H1 (cell line): ENCODE measurements at regions not wholly inside any gene's neighbourhood (a gene's known extent, or its start where the extent isn't known, plus 50 kb on each side); places are given as distances from the start of the nearest gene placed in this dataset.
"Not testable (repeated sequence)": the region's sequence is repeated elsewhere in the genome, so short reads cannot be mapped to it uniquely, and the experiment has no call there.

Source experiments
- CTCF ChIA-PET: fragments of 300-600 bp; sonication (Branson Sonifier 250); formaldehyde crosslinking; loops from one replicate; lab custom pipeline; 2021; ENCODE audit not compliant: partially characterized antibody; lab: Charles Lee
- POLR2A ChIA-PET: fragments of 300-600 bp; sonication (Branson Sonifier 250); formaldehyde crosslinking; loops from one replicate; lab custom pipeline; 2021; ENCODE audit warnings: inconsistent platforms; ENCODE audit not compliant: partially characterized antibody; lab: Charles Lee
- DNase-seq, 2 experiments: peaks; one replicate each; pipeline versions ENCODE4 v3.0.0 to v3.0.0-alpha.2; 2010 to 2022; ENCODE audit warnings: low spot score in 2 of 2, low read depth in 1 of 2, mixed read lengths in 1 of 2
- FAIRE-seq: peaks from 2 replicates; lab custom pipeline; 2011; peaks lifted over from hg19 to GRCh38; lab: Jason Lieb, UNC
- H2AFZ ChIP-seq: 2 replicates; pipeline ENCODE4 v1.8.1; 2012; ENCODE audit warnings: low read length, inconsistent platforms
- H2AK5ac ChIP-seq: 2 replicates; pipeline ENCODE4 v1.6.1; 2013; ENCODE audit warnings: low read depth, low read length
- H2BK120ac ChIP-seq: replicated peaks from 2 replicates; pipeline ENCODE3; 2013; ENCODE audit warnings: low read depth, low read length, inconsistent platforms
- H2BK12ac ChIP-seq: 2 replicates; pipeline ENCODE4 v1.6.1; 2013; ENCODE audit warnings: low read depth, low read length
- H2BK15ac ChIP-seq: 2 replicates; pipeline ENCODE4 v1.6.1; 2013; ENCODE audit warnings: low read length
- H2BK20ac ChIP-seq: 2 replicates; pipeline ENCODE4 v1.6.1; 2013; ENCODE audit warnings: low read length
- H2BK5ac ChIP-seq: 2 replicates; pipeline ENCODE4 v1.6.1; 2013; ENCODE audit warnings: low read depth, low read length
- H3K14ac ChIP-seq: 2 replicates; pipeline ENCODE4 v1.6.1; 2013; ENCODE audit warnings: inconsistent platforms; ENCODE audit not compliant: insufficient read length
- H3K18ac ChIP-seq: 2 replicates; pipeline ENCODE4 v1.6.1; 2013; ENCODE audit warnings: low read length; ENCODE audit errors: extremely low read depth
- H3K23ac ChIP-seq: 2 replicates; pipeline ENCODE4 v1.6.1; 2013; ENCODE audit warnings: inconsistent platforms; ENCODE audit not compliant: insufficient read length
- H3K23me2 ChIP-seq: 2 replicates; pipeline ENCODE4 v1.6.1; 2013; ENCODE audit warnings: low read depth, low read length
- H3K27ac ChIP-seq: 2 replicates; pipeline ENCODE4 v1.6.1; 2011; ENCODE audit warnings: low read depth, low read length, inconsistent platforms
- H3K27me3 ChIP-seq, 4 experiments: replicated peaks in 1 of 4; 1 replicate in 1 of 4; 2 replicates in 3 of 4; pipeline versions ENCODE4 v1.6.1 to v1.8.1; 2011 to 2013; ENCODE audit warnings: low read length in 3 of 4, mild to moderate bottlenecking in 3 of 4, inconsistent platforms in 2 of 4, mixed read lengths in 2 of 4, moderate library complexity in 1 of 4; ENCODE audit not compliant: control insufficient read depth in 3 of 4, insufficient read depth in 3 of 4; ENCODE audit errors: extremely low read depth in 1 of 4
- H3K36me3 ChIP-seq, 4 experiments: 2 replicates each; pipeline versions ENCODE4 v1.6.1 to v1.8.1; 2011 to 2013; ENCODE audit warnings: mild to moderate bottlenecking in 4 of 4, low read length in 3 of 4, moderate library complexity in 2 of 4, control low read depth in 1 of 4, inconsistent platforms in 1 of 4; ENCODE audit not compliant: insufficient read depth in 4 of 4, control insufficient read depth in 2 of 4
- H3K4ac ChIP-seq: replicated peaks from 2 replicates; pipeline ENCODE3; 2013; ENCODE audit warnings: low read length, low read depth, mixed read lengths, inconsistent platforms; ENCODE audit not compliant: insufficient read length
- H3K4me1 ChIP-seq, 4 experiments: replicated peaks in 1 of 4; 1 replicate in 1 of 4; 2 replicates in 3 of 4; pipeline versions ENCODE4 v1.6.1 to v1.8.1; 2011 to 2013; ENCODE audit warnings: low read length in 3 of 4, inconsistent platforms in 2 of 4, mixed read lengths in 1 of 4; ENCODE audit not compliant: insufficient read depth in 4 of 4, control insufficient read depth in 3 of 4
- H3K4me2 ChIP-seq, 2 experiments: 2 replicates each; pipeline versions ENCODE4 v1.6.1 to v1.8.1; 2011 to 2013; ENCODE audit warnings: low read depth in 2 of 2, low read length in 2 of 2, control low read depth in 1 of 2, inconsistent platforms in 1 of 2, mild to moderate bottlenecking in 1 of 2; ENCODE audit not compliant: insufficient read depth in 1 of 2
- H3K4me3 ChIP-seq, 4 experiments: fragments of 200-600, 300-600 bp in 1 of 4; sonication (generic), shearing (Covaris generic), sonication (Bioruptor Twin) in 1 of 4; 2 replicates each; pipeline versions ENCODE4 v1.5.1 to v1.8.1; 2011 to 2016; ENCODE audit warnings: low read length in 4 of 4, low read depth in 3 of 4, control low read depth in 2 of 4, inconsistent platforms in 2 of 4, mild to moderate bottlenecking in 2 of 4, mixed read lengths in 1 of 4, moderate library complexity in 1 of 4; ENCODE audit not compliant: insufficient read depth in 2 of 4; ENCODE audit errors: extremely low read depth in 1 of 4
- H3K56ac ChIP-seq: replicated peaks from 2 replicates; pipeline ENCODE3; 2013; ENCODE audit warnings: low read depth, mild to moderate bottlenecking, mixed read lengths, low read length, inconsistent platforms; ENCODE audit not compliant: insufficient read length
- H3K79me1 ChIP-seq: 2 replicates; pipeline ENCODE4 v1.6.1; 2013; ENCODE audit warnings: low read depth, low read length, control low read depth
- H3K79me2 ChIP-seq, 2 experiments: 2 replicates each; pipeline versions ENCODE4 v1.6.1 to v1.8.1; 2012 to 2013; ENCODE audit warnings: low read length in 2 of 2, mild to moderate bottlenecking in 2 of 2, inconsistent platforms in 1 of 2; ENCODE audit not compliant: insufficient read depth in 2 of 2, control insufficient read depth in 1 of 2
- H3K9ac ChIP-seq, 4 experiments: replicated peaks in 1 of 4; 1 replicate in 1 of 4; 2 replicates in 3 of 4; pipeline versions ENCODE4 v1.6.1 to v1.8.1; 2011 to 2013; ENCODE audit warnings: low read depth in 3 of 4, low read length in 3 of 4, control low read depth in 2 of 4, mild to moderate bottlenecking in 2 of 4, moderate library complexity in 2 of 4, inconsistent platforms in 1 of 4; ENCODE audit errors: extremely low read depth in 1 of 4
- H3K9me3 ChIP-seq, 2 experiments: 2 replicates each; pipeline versions ENCODE4 v1.6.1 to v1.8.1; 2012 to 2013; ENCODE audit warnings: mild to moderate bottlenecking in 2 of 2, moderate library complexity in 2 of 2, control low read depth in 1 of 2, inconsistent platforms in 1 of 2, low read depth in 1 of 2, low read length in 1 of 2, mixed read lengths in 1 of 2; ENCODE audit not compliant: insufficient read depth in 2 of 2
- H4K20me1 ChIP-seq, 2 experiments: replicated peaks in 1 of 2; 2 replicates each; pipeline versions ENCODE3 to v1.8.1; 2011 to 2013; ENCODE audit warnings: inconsistent platforms in 2 of 2, low read length in 2 of 2, mild to moderate bottlenecking in 1 of 2; ENCODE audit not compliant: insufficient read depth in 2 of 2, control insufficient read depth in 1 of 2
- H4K5ac ChIP-seq: 2 replicates; pipeline ENCODE4 v1.6.1; 2013; ENCODE audit warnings: low read length, low read depth, mixed read lengths, inconsistent platforms; ENCODE audit not compliant: insufficient read length
- H4K8ac ChIP-seq: 2 replicates; pipeline ENCODE4 v1.8.0; 2013; ENCODE audit warnings: mild to moderate bottlenecking, moderate library complexity, low read length, inconsistent platforms; ENCODE audit not compliant: insufficient read depth; ENCODE audit errors: extremely low read depth
- H4K91ac ChIP-seq: replicated peaks from 2 replicates; pipeline ENCODE3; 2013; ENCODE audit warnings: low read length, mixed read lengths, inconsistent platforms; ENCODE audit not compliant: insufficient read length
- WGBS, 2 experiments: shearing (Covaris generic) in 1 of 2; methylation state at CpG; one replicate each; pipeline versions ENCODE4 v1.1.6 to v1.1.7; 2013 to 2015; ENCODE audit warnings: low lambda C conversion rate in 2 of 2, mixed read lengths in 2 of 2, inconsistent platforms in 1 of 2, low coverage in 1 of 2, missing lambda C conversion rate in 1 of 2; ENCODE audit not compliant: insufficient replicate concordance in 2 of 2, insufficient coverage in 1 of 2, insufficient read length in 1 of 2; ENCODE audit errors: extremely low coverage in 1 of 2, missing lambda C conversion rate in 1 of 2; 5-methylcytosine and 5-hydroxymethylcytosine counted together

GRCh38 chr12:105606613-105607012 is 276.1 kb downstream of the C12orf75 start:
- H4K20me1 ChIP-seq, H3K27ac ChIP-seq, H2BK15ac ChIP-seq, H3K56ac ChIP-seq, H2BK12ac ChIP-seq, H3K23ac ChIP-seq, POLR2A ChIA-PET, H3K36me3 ChIP-seq, H3K18ac ChIP-seq, H4K91ac ChIP-seq, H2BK5ac ChIP-seq, H2AK5ac ChIP-seq, FAIRE-seq, H2BK20ac ChIP-seq, H3K14ac ChIP-seq, DNase-seq, H3K79me1 ChIP-seq, H3K27me3 ChIP-seq, H4K5ac ChIP-seq, H3K4me3 ChIP-seq, H3K79me2 ChIP-seq, H3K23me2 ChIP-seq, H3K4me1 ChIP-seq, H2AFZ ChIP-seq, H4K8ac ChIP-seq, H3K4ac ChIP-seq, H3K4me2 ChIP-seq, H3K9me3 ChIP-seq, H2BK120ac ChIP-seq, H3K9ac ChIP-seq, CTCF ChIA-PET: not testable (repeated sequence)
- 100% methylated on average over 1 of the region's 1 CpG; no CpG with 5 or more reads in 1 of the 2 experiments for WGBS, 2 experiments

- H3K23ac ChIP-seq, H3K23me2 ChIP-seq, H2BK12ac ChIP-seq, H3K4me1 ChIP-seq, H3K36me3 ChIP-seq, H4K8ac ChIP-seq, H3K9ac ChIP-seq, H3K56ac ChIP-seq, H2AFZ ChIP-seq, H3K4me2 ChIP-seq, H4K20me1 ChIP-seq, H2AK5ac ChIP-seq, H3K14ac ChIP-seq, H2BK120ac ChIP-seq, POLR2A ChIA-PET, H3K79me2 ChIP-seq, H3K79me1 ChIP-seq, FAIRE-seq, H3K4ac ChIP-seq, H2BK15ac ChIP-seq, H4K5ac ChIP-seq, H2BK20ac ChIP-seq, H2BK5ac ChIP-seq, H3K18ac ChIP-seq, H3K27me3 ChIP-seq, DNase-seq, H4K91ac ChIP-seq, H3K9me3 ChIP-seq, H3K27ac ChIP-seq, H3K4me3 ChIP-seq: not testable (repeated sequence)
- CTCF ChIA-PET = interaction anchor here (1.3 to 1.4 kb wide), 2 partner anchors 9 to 13 kb away, joined by 3 to 4 read pairs; no protein-coding TSS in a partner anchor
- 91% methylated on average over 3 of the region's 3 CpGs; no CpG with 5 or more reads in 1 of the 2 experiments for WGBS, 2 experiments
These were observed 278.5 kb downstream of the C12orf75 start for GRCh38 chr12:105609001-105609400.
